ENCODE measurements at regions not wholly inside any gene's neighbourhood (a gene's known extent, or its start where the extent isn't known, plus 50 kb on each side); places are given as distances from the start of the nearest gene placed in this dataset.
A peak's percentile ranks its signal among the peaks of the same experiment; 100 is the strongest.
"Not testable (repeated sequence)": the region's sequence is repeated elsewhere in the genome, so short reads cannot be mapped to it uniquely, and the experiment has no call there.

DNA sequence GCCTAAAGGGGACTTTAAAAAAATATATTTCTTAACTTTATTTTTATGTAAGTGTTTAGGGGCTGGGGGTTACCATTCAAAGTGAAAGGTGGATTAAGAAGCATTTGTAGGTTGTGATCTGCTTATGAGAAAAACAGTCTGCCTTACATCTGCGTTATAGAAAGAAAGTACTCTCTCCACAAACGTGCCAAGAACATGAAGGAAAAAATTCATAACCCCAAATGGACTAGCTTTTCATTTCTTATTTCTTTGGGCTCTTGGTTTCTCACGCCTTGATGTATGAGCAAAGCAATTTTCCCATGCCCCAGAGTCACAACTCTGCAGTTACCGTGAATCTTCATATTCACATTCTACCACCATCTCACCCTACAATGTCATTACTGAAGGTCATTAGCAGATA lies 1165.1 kb upstream of the ADGRL4 start:
- no peaks in the 10 kb centered on the region for H3K9me3 ChIP-seq (replicated peaks)
- no peak overlapping the region for H3K4me3 ChIP-seq
- H3K27ac ChIP-seq: no peak overlapping the region
- no peaks in the 10 kb centered on the region for H3K4me1 ChIP-seq
- no peaks in the 10 kb centered on the region for H3K27me3 ChIP-seq
- no peak for DNase-seq
- no peaks in the 10 kb centered on the region for H3K36me3 ChIP-seq

DNA sequence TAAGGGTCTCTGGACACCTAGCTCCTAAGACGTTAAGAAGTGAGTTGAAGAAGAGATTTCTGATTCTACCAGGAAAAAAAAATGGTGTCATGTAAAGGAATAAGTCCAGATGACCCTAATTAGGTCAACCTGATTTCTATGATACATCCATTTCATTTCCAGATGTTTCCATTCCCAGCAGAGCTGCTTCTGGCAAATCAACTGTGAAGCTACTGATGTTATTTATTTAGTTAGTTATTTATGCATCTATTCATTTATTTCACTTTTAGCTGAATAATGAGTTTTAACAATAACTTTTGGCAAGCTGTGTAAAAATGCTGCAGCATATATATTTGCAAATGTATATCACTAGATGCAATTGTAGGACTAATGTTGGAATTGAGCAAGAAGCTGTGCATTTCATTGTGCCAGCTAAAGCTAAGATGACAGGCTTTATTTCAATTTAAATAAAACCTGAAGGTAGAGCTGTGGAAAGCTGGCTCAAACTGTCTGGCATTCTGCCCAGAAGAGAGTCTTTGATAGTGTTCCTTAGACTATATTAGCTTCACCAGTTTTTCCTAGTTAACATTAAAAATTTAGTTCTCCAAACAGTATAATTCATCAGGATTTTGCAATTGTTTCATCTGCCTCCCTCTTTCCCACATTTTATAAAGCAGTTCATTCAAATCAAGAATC lies 1164.4 kb upstream of the ADGRL4 start:
- Histone ChIP-seq H3K27me3 (no peaks in the 10 kb centered on the region), H3K4me1 (no peaks in the 10 kb centered on the region), H3K27ac (no peak overlapping the region), H3K36me3 (no peaks in the 10 kb centered on the region), H3K4me3 (no peak overlapping the region), H3K9me3 (replicated peaks) (no peaks in the 10 kb centered on the region)
- peak in 1 of 2 experiments; percentile 31 for DNase-seq

DNA sequence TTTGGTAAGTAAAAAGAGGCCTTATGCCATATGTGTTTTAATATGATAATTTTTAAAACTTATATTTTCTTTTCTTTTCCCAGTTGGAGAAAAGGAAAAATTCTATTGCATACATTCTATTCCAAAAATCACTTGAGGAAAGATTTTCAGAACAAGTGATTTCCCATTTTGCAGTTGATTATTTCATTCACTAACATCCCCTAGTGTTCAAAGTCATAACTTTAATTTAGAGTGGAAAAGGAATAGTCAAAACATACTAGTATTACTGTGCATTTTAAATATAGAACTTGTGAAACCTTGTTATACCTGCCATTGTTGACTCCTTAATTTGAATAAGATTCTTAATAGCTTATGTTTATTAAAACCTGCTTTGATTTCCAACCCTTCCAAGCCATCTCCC lies 1157.6 kb upstream of the ADGRL4 start:
- Histone ChIP-seq H3K27me3 (no peaks in the 10 kb centered on the region), H3K36me3 (no peaks in the 10 kb centered on the region), H3K9me3 (replicated peaks) (no peaks in the 10 kb centered on the region), H3K4me1 (no peaks in the 10 kb centered on the region), H3K4me3 (no peak overlapping the region), H3K27ac (no peak overlapping the region)
- DNase-seq: no peak

DNA sequence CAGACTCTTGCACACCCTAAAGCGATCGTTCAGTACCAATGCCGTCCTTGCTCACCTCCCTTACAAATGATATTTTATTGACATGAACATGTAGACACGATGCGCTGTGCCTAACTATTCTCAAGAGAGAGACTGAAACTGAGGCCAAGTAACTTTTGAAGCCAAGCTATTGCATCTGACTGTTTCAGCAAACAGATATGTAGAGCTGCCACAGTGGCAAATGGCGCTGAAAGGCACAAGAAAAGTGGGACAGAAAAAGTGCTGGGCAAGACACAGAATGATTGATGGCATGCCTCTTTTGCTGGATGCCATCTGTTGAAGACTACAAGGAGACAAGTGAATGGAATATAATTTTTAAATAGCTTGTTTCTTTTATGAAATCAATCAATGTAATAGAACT lies 1157.2 kb upstream of the ADGRL4 start:
- H3K9me3 ChIP-seq (replicated peaks): no peaks in the 10 kb centered on the region
- H3K4me3 ChIP-seq: no peak overlapping the region
- DNase-seq: no peak
- H3K27me3 ChIP-seq: no peaks in the 10 kb centered on the region
- no peaks in the 10 kb centered on the region for H3K36me3 ChIP-seq
- H3K27ac ChIP-seq: no peak overlapping the region
- no peaks in the 10 kb centered on the region for H3K4me1 ChIP-seq

DNA sequence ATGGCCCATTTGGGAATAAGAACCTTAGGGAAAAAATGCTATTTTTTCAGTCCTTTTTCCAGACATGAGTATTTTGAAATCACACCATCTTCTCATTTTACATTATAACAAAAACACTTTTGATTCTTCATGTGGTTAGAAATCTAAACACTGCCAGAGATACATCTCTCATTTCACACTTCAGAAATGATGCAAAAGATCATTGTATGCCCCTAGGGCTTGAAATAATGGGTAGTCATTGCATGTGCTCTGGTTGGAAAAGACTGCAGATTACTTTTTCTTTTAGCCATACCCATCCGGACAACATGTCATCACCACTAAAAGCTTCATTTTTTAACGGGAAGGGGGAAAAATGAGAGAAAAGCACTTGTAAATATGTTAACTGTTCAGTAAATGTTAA lies 1152.2 kb upstream of the ADGRL4 start:
- H3K27ac ChIP-seq: no peak overlapping the region
- no peaks in the 10 kb centered on the region for H3K27me3 ChIP-seq
- H3K36me3 ChIP-seq: no peaks in the 10 kb centered on the region
- DNase-seq: peak in 1 of 2 experiments; percentile 49
- H3K4me3 ChIP-seq: no peak overlapping the region
- no peaks in the 10 kb centered on the region for H3K9me3 ChIP-seq (replicated peaks)
- H3K4me1 ChIP-seq: no peaks in the 10 kb centered on the region

DNA sequence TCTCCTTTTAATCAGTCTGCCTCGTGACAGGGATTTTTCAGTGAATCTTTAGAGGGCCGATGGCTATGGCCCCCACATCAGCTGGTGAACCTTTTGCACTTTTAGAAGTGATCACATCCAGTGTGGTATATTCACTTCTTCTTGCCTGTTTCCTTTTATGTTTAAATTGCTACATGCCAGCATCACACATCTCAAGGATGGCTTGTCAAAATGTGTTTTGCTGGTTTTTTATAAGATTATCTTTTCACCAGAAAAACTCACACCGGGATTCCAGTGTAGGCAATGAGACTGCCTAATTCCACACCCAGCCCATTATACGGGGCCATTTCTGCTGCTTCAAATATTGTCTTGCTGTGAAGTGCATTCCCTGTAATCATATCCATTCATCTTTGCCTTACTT lies 1151.7 kb upstream of the ADGRL4 start:
- Histone ChIP-seq H3K27ac (no peak overlapping the region), H3K4me1 (no peaks in the 10 kb centered on the region), H3K36me3 (no peaks in the 10 kb centered on the region), H3K4me3 (no peak overlapping the region), H3K27me3 (no peaks in the 10 kb centered on the region), H3K9me3 (replicated peaks) (no peaks in the 10 kb centered on the region)
- DNase-seq: peak in 1 of 2 experiments; percentile 3

DNA sequence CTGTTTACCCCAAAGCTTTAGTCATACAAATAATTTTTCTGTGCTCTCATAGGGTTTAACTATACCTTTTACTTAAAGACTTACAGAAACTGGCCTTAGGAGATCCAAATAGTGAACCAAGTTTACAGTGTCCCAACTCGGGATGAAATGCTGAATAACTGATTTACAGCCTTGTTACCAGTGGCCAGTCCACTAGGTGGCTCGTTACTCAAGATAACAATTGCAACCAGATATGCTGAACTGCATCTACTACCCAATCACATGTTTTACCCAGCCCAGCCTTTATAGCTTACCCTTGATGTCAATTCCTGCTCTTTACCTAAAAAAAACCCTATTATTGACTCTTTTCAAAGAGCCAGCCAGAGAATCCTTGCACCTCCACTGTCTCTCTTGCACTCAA lies 1148.8 kb upstream of the ADGRL4 start:
- no peaks in the 10 kb centered on the region for H3K27me3 ChIP-seq
- no peak overlapping the region for H3K27ac ChIP-seq
- peak; percentile 9 to 51 for DNase-seq
- H3K36me3 ChIP-seq: no peaks in the 10 kb centered on the region
- H3K4me3 ChIP-seq: no peak overlapping the region
- H3K9me3 ChIP-seq (replicated peaks): no peaks in the 10 kb centered on the region
- H3K4me1 ChIP-seq: no peaks in the 10 kb centered on the region

DNA sequence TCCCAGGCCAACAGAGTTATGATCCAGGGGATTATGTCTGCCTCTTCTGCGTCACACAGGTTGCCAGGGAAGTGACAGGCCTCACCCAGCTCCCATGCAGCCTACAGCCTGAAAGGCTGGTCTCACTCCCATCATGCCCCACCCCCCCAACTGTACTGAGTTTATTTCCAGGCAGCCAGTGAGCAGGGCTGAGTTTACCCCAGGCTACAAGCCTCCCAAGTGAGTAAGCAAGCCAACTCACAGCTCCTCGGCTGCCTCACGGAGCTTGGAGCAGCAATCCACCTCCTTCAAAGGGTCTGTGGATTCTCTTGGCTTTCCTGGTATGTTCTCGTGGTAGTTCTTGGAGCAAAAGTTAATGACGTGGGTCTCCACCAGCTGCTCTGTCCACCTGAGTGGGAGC lies 1147.6 kb upstream of the ADGRL4 start:
- no peak for DNase-seq
- Histone ChIP-seq H3K4me1 (no peaks in the 10 kb centered on the region), H3K27me3 (no peaks in the 10 kb centered on the region), H3K36me3 (no peaks in the 10 kb centered on the region), H3K9me3 (replicated peaks) (no peaks in the 10 kb centered on the region), H3K27ac (no peak overlapping the region), H3K4me3 (no peak overlapping the region)

DNA sequence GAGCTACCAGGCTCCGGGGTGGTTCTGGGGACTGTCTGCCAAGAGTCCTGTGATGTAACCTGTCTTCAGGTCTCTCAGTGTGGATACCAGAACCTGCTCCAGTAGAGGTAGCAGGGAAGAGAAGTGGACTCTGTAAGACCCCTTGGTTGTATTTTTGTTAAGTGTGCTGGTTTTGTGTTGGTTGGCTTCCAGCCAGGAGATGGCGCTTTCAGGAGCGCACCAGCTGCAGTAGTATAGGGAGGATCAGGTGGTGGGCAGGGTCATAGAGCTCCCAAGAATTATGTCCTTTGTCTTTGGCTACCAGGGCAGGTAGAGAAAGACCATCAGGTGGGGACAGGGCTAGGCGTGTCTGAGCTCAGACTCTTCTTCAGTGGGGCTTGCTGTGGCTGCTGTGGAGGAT lies 1147.2 kb upstream of the ADGRL4 start:
- peak in 1 of 2 experiments; percentile 6 for DNase-seq
- Histone ChIP-seq H3K27ac (no peak overlapping the region), H3K4me1 (no peaks in the 10 kb centered on the region), H3K36me3 (no peaks in the 10 kb centered on the region), H3K27me3 (no peaks in the 10 kb centered on the region), H3K4me3 (no peak overlapping the region), H3K9me3 (replicated peaks) (no peaks in the 10 kb centered on the region)

DNA sequence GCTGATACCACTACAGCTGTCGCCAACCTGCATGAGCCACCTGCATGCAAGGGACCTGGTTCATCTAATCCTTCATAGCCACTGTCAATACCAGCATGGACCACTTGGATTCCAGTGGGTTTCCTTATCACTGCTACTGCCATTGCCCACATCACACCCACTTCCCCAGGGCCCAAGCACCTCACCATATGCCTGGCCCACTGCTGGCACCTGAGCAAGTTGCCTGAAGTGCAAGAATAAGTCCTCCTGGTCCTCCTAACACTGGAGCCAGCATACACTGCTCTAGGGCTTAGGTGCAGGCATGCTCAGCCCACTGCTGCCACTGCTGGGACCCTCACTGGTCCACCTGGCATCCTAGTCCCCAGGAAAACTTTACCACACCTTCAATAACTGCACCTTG lies 1136.8 kb upstream of the ADGRL4 start:
- Histone ChIP-seq H3K4me3 (no peak overlapping the region), H3K4me1 (no peaks in the 10 kb centered on the region), H3K27me3 (no peaks in the 10 kb centered on the region), H3K9me3 (replicated peaks) (no peaks in the 10 kb centered on the region), H3K27ac (no peak overlapping the region), H3K36me3 (no peaks in the 10 kb centered on the region)
- DNase-seq: no peak

DNA sequence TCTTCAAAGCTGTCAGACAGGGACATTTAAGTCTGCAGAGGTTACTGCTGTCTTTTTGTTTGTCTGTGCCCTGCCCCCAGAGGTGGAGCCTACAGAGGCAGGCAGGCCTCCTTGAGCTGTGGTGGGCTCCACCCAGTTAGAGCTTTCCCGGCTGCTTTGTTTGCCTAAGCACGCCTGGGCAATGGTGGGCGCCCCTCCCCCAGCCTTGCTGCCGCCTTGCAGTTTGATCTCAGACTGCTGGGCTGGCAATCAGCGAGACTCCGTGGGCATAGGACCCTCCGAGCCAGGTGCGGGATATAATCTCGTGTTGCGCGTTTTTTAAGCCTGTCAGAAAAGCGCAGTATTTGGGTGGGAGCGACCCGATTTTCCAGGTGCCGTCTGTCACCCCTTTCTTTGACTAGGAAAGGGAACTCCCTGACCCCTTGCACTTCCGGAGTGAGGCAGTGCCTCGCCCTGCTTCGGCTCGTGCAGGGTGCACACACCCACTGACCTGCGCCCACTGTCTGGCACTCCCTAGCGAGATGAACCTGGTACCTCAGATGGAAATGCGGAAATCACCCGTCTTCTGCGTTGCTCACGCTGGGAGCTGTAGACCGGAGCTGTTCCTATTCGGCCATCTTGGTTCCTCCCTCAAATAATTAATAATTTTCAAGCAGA lies 1131.5 kb upstream of the ADGRL4 start:
- not testable (repeated sequence) for H3K36me3 ChIP-seq; H3K27ac ChIP-seq; DNase-seq; H3K4me3 ChIP-seq; H3K27me3 ChIP-seq; H3K9me3 ChIP-seq (replicated peaks); H3K4me1 ChIP-seq

DNA sequence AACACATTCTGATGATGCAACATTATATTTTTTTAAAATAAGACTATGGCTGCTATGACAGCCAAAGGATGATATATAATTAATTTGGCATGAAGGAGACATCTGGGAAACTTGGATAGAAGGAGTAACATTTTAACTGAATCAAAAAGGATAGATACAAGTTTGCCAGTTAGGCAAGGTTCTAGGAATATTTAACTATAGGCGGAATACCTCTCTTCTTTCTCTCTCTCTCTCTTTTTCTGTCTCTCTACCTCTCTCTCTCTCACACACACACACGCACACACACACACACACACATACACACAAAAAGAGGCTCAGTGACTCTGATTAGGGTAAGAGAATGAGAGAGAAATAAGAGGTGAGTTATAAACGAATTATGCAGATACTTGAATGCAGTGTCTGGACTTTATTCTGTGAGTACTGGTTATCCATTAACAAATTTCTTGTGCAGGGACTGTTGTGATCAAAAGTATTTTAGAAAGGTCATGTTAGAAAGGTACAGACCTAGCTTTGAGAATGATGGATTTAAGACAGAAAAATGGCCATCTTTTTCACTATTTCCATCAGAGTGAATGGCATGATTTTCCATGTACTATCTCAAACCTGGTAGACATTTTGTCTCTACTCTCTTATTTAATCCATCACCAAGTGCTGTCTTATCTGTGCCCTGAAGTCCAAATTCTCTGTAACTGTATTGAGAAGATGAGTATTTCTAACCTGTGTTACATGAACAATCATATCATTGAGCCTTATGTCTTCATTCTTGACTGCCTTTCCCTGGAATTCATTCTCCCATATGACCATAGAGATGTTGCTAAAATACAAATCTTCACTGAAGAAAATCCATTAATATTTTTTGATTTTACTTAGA lies 1106.9 kb upstream of the ADGRL4 start:
- no peaks in the 10 kb centered on the region for H3K27me3 ChIP-seq
- DNase-seq: no peak
- H3K9me3 ChIP-seq (replicated peaks): no peaks in the 10 kb centered on the region
- no peak overlapping the region for H3K27ac ChIP-seq
- H3K4me3 ChIP-seq: no peak overlapping the region
- no peaks in the 10 kb centered on the region for H3K4me1 ChIP-seq
- no peaks in the 10 kb centered on the region for H3K36me3 ChIP-seq

DNA sequence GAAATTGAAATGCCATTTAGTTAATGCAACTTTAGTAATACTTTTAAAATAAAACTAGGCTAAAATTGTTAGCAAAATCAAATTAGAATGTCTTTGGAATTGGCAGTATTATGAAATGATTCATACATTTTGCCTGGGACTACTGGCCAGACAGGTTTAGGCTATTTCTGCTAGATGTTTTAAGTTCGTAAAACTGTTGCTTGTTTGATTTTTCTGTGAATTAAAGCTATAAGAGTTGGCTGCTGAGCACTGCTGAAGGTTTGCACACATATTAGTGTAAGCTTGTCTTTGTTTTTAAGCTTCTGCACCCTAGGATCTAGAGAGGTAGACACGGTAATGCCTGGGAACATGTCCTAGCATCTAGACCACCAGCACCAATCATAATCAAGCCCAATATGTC lies 1094.6 kb upstream of the ADGRL4 start:
- Histone ChIP-seq H3K36me3 (no peaks in the 10 kb centered on the region), H3K9me3 (replicated peaks) (no peaks in the 10 kb centered on the region), H3K27ac (no peak overlapping the region), H3K4me3 (no peak overlapping the region), H3K27me3 (no peaks in the 10 kb centered on the region), H3K4me1 (no peaks in the 10 kb centered on the region)
- DNase-seq: no peak

DNA sequence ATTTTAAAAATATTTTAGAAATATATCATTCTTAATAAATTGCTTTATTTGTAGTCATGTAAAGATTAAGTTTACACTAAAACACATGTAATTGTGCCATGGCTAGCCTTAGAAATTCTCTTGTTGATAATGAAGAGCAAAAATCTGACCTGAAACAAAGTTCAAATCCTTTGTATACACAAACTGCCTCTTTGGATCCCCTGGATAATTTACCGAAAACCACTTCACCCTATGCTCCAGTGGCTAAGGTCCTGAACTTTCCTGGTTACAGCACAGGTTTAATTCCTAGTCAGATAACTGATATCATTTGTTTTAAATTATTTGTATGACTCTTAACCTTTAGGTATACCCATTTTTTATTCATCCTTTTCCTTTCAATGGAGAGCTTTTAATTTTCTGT lies 1093.2 kb upstream of the ADGRL4 start:
- no peaks in the 10 kb centered on the region for H3K36me3 ChIP-seq
- no peaks in the 10 kb centered on the region for H3K4me1 ChIP-seq
- H3K27me3 ChIP-seq: no peaks in the 10 kb centered on the region
- no peak overlapping the region for H3K27ac ChIP-seq
- H3K9me3 ChIP-seq (replicated peaks): no peaks in the 10 kb centered on the region
- H3K4me3 ChIP-seq: no peak overlapping the region
- DNase-seq: no peak

DNA sequence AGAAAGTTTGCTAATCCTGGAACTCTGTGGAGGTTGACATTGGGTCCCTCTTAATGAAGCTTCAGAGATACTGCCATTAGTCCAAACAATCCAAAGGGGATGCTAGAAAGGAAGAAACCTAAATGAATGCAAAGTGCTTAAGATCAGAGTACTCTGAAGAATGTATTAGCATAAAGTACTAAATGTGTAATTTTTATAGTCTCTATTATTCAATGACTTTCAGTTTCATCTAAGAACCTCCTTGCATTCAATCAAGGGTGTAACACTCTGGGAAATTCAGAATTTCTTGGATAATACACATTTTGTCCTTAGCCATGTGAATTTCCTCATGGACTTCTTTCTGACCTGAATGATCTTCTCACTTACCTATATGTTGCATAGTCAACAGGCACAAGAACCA lies 1078.5 kb upstream of the ADGRL4 start:
- H3K4me3 ChIP-seq: no peak overlapping the region
- no peaks in the 10 kb centered on the region for H3K36me3 ChIP-seq
- DNase-seq: no peak
- H3K9me3 ChIP-seq (replicated peaks): no peaks in the 10 kb centered on the region
- H3K27me3 ChIP-seq: no peaks in the 10 kb centered on the region
- H3K4me1 ChIP-seq: no peaks in the 10 kb centered on the region
- H3K27ac ChIP-seq: no peak overlapping the region
